ENCODE measurements at regions not wholly inside any gene's neighbourhood (a gene's known extent, or its start where the extent isn't known, plus 50 kb on each side); places are given as distances from the start of the nearest gene placed in this dataset.

- no peaks in the 10 kb centered on the region for H3K9me3 Mint-ChIP-seq
- H3K27ac Mint-ChIP-seq, result no peak overlapping the region
- H3K36me3 Mint-ChIP-seq (ENCODE audit: low read depth), result no peaks in the 10 kb centered on the region
- TF ChIP-seq CTCF (IDR thresholded peaks at IDR 0.05), result no peak
- intact Hi-C loops (cut with micrococcal nuclease), result no loop called here
- H3K4me3 Mint-ChIP-seq, result no peak overlapping the region
- no peaks in the 10 kb centered on the region for H3K27me3 Mint-ChIP-seq
- ChIA-PET POLR2A (no interaction called here), CTCF (no interaction called here)
- no peaks in the 10 kb centered on the region for H3K4me1 Mint-ChIP-seq (ENCODE audit: low read depth)
- no peak for DNase-seq
- no peak for ATAC-seq
Measured at GRCh38 chr10:131544495-131544894, 233.0 kb upstream of the TCERG1L start.

GRCh38 chr10:131546086-131546810 lies 234.7 kb upstream of the TCERG1L start:
- Mint-ChIP-seq H3K9me3 (no peaks in the 10 kb centered on the region), H3K4me3 (no peak overlapping the region), H3K4me1 (ENCODE audit: low read depth) (no peaks in the 10 kb centered on the region), H3K27me3 (no peaks in the 10 kb centered on the region), H3K27ac (no peak overlapping the region), H3K36me3 (ENCODE audit: low read depth) (no peaks in the 10 kb centered on the region)
- POLR2A ChIA-PET, result no interaction called here
- DNase-seq, result no peak
- intact Hi-C loops (cut with micrococcal nuclease), result no loop called here
- TF ChIP-seq CTCF (IDR thresholded peaks at IDR 0.05), result no peak
- CTCF ChIA-PET, result no interaction called here
- no peak for ATAC-seq

- no peak for DNase-seq
- Mint-ChIP-seq H3K9me3 (no peaks in the 10 kb centered on the region), H3K4me1 (ENCODE audit: low read depth) (no peaks in the 10 kb centered on the region), H3K4me3 (no peak overlapping the region), H3K27me3 (no peaks in the 10 kb centered on the region), H3K36me3 (ENCODE audit: low read depth) (no peaks in the 10 kb centered on the region), H3K27ac (no peak overlapping the region)
- ChIA-PET POLR2A (no interaction called here), CTCF (no interaction called here)
- no peak for ATAC-seq
- no peak for TF ChIP-seq CTCF (IDR thresholded peaks at IDR 0.05)
- intact Hi-C loops (cut with micrococcal nuclease), result no loop called here
Measured at GRCh38 chr10:131547129-131547799, 235.7 kb upstream of the TCERG1L start.

- Mint-ChIP-seq H3K4me3 (no peak overlapping the region), H3K9me3 (no peaks in the 10 kb centered on the region), H3K36me3 (ENCODE audit: low read depth) (no peaks in the 10 kb centered on the region), H3K27ac (no peak overlapping the region), H3K27me3 (no peaks in the 10 kb centered on the region), H3K4me1 (ENCODE audit: low read depth) (no peaks in the 10 kb centered on the region)
- no peak for ATAC-seq
- DNase-seq, result no peak
- no peak for TF ChIP-seq CTCF (IDR thresholded peaks at IDR 0.05)
- ChIA-PET CTCF (no interaction called here), POLR2A (no interaction called here)
- intact Hi-C loops (cut with micrococcal nuclease), result no loop called here
Measured at GRCh38 chr10:131548176-131548575, 236.7 kb upstream of the TCERG1L start.

GRCh38 chr10:131549116-131549515 lies 237.6 kb upstream of the TCERG1L start:
- Mint-ChIP-seq H3K4me3 (no peak overlapping the region), H3K4me1 (ENCODE audit: low read depth) (no peaks in the 10 kb centered on the region), H3K27me3 (no peaks in the 10 kb centered on the region), H3K36me3 (ENCODE audit: low read depth) (no peaks in the 10 kb centered on the region), H3K9me3 (no peaks in the 10 kb centered on the region), H3K27ac (no peak overlapping the region)
- intact Hi-C loops (cut with micrococcal nuclease), result no loop called here
- POLR2A ChIA-PET, result no interaction called here
- CTCF ChIA-PET, result no interaction called here
- no peak for TF ChIP-seq CTCF (IDR thresholded peaks at IDR 0.05)
- ATAC-seq (no peak), DNase-seq (no peak)
